CD4-positive, CD25-positive, alpha-beta regulatory T cell (primary cell): ENCODE measurements at regions not wholly inside any gene's neighbourhood (a gene's known extent, or its start where the extent isn't known, plus 50 kb on each side); places are given as distances from the start of the nearest gene placed in this dataset.

ENCODE experiments used
- ATAC-seq, 2 donors: fragments of 150-1000 bp; cut with Tn5 transposase; one replicate each; pipeline ENCODE4 v1.10.0; 2021; ENCODE audit warnings: low read depth in 2 of 2, moderate number of reproducible peaks in 2 of 2, moderate library complexity in 1 of 2
- DNase-seq, 3 donors: peaks; one replicate each; pipeline versions ENCODE4 v3.0.0 to v3.0.0-alpha.2; 2012 to 2022; ENCODE audit warnings: mixed read lengths in 1 of 3
- H3K27ac ChIP-seq: one replicate; pipeline ENCODE4 v1.7.0; 2013; ENCODE audit warnings: mild to moderate bottlenecking, low read length; ENCODE audit not compliant: insufficient read depth, poor library complexity, severe bottlenecking
- H3K27me3 ChIP-seq: one replicate; pipeline ENCODE4 v1.7.0; 2013; ENCODE audit warnings: low read length; ENCODE audit not compliant: control insufficient read depth, insufficient read depth
- H3K36me3 ChIP-seq: one replicate; pipeline ENCODE4 v1.7.0; 2013; ENCODE audit warnings: mild to moderate bottlenecking, low read length, moderate library complexity; ENCODE audit not compliant: control insufficient read depth, insufficient read depth
- H3K4me1 ChIP-seq: 2 replicates; pipeline ENCODE4 v1.7.0; 2013; ENCODE audit warnings: mild to moderate bottlenecking, low read length; ENCODE audit not compliant: insufficient read depth, control insufficient read depth, poor library complexity, severe bottlenecking
- H3K4me3 ChIP-seq: one replicate; pipeline ENCODE4 v1.7.0; 2013; ENCODE audit warnings: low read depth, mild to moderate bottlenecking, low read length, moderate library complexity
- H3K9me3 ChIP-seq, 2 experiments: 1 replicate in 1 of 2; 2 replicates in 1 of 2; pipeline ENCODE4 v1.7.0; 2013; ENCODE audit warnings: low read length in 2 of 2, mild to moderate bottlenecking in 1 of 2, moderate library complexity in 1 of 2; ENCODE audit not compliant: control insufficient read depth in 2 of 2
- H3K27ac Mint-ChIP-seq, 3 donors: one replicate each; pipeline ENCODE4 v1.8.0; 2020 to 2022; ENCODE audit warnings: mild to moderate bottlenecking in 3 of 3, mixed read lengths in 3 of 3, moderate library complexity in 2 of 3
- H3K27me3 Mint-ChIP-seq: one replicate; pipeline ENCODE4 v1.8.0; 2022; ENCODE audit warnings: mild to moderate bottlenecking, mixed read lengths
- H3K36me3 Mint-ChIP-seq: one replicate; pipeline ENCODE4 v1.8.0; 2020; ENCODE audit warnings: mixed read lengths
- H3K4me1 Mint-ChIP-seq, 4 donors: one replicate each; pipeline ENCODE4 v1.8.0; 2020 to 2022; ENCODE audit warnings: mixed read lengths in 4 of 4, mild to moderate bottlenecking in 1 of 4
- H3K4me3 Mint-ChIP-seq, 4 donors: one replicate each; pipeline ENCODE4 v1.8.0; 2020 to 2022; ENCODE audit warnings: mild to moderate bottlenecking in 4 of 4, mixed read lengths in 4 of 4, moderate library complexity in 3 of 4
- H3K9me3 Mint-ChIP-seq, 7 donors: one replicate each; pipeline ENCODE4 v1.8.0; 2020 to 2022; ENCODE audit warnings: mixed read lengths in 7 of 7, mild to moderate bottlenecking in 3 of 7, moderate library complexity in 2 of 7

GRCh38 chr14:97336816-97337215 lies 539.6 kb downstream of the VRK1 start:
- peaks cover 2 to 16% (median 8%) of the 10 kb centered on the region in 7 donors for H3K9me3 Mint-ChIP-seq
- Histone ChIP-seq H3K4me3 (no peak overlapping the region), H3K4me1 (peaks cover 2% of the 10 kb centered on the region), H3K27ac (no peak overlapping the region), H3K36me3 (no peaks in the 10 kb centered on the region), H3K9me3 (peaks cover 0 to 3% of the 10 kb centered on the region in 2 experiments), H3K27me3 (peaks cover 12% of the 10 kb centered on the region)
- H3K36me3 Mint-ChIP-seq, result no peaks in the 10 kb centered on the region
- H3K4me1 Mint-ChIP-seq, result peaks cover 0 to 14% (median 2%) of the 10 kb centered on the region in 4 donors
- no peak for ATAC-seq
- no peak for DNase-seq
- H3K27ac Mint-ChIP-seq, result no peak overlapping the region
- peaks cover 10% of the 10 kb centered on the region for H3K27me3 Mint-ChIP-seq
- no peak overlapping the region for H3K4me3 Mint-ChIP-seq

GRCh38 chr14:97337267-97337666 lies 540.1 kb downstream of the VRK1 start:
- Mint-ChIP-seq H3K4me1 (peaks cover 0 to 11% (median 2%) of the 10 kb centered on the region in 4 donors), H3K9me3 (peaks cover 2 to 16% (median 8%) of the 10 kb centered on the region in 7 donors), H3K4me3 (no peak overlapping the region), H3K36me3 (no peaks in the 10 kb centered on the region), H3K27ac (no peak overlapping the region), H3K27me3 (peaks cover 10% of the 10 kb centered on the region)
- Histone ChIP-seq H3K9me3 (peaks cover 0 to 3% of the 10 kb centered on the region in 2 experiments), H3K4me3 (no peak overlapping the region), H3K27me3 (peaks cover 12% of the 10 kb centered on the region), H3K4me1 (no peaks in the 10 kb centered on the region), H3K27ac (no peak overlapping the region), H3K36me3 (no peaks in the 10 kb centered on the region)
- DNase-seq (no peak), ATAC-seq (no peak)

DNA sequence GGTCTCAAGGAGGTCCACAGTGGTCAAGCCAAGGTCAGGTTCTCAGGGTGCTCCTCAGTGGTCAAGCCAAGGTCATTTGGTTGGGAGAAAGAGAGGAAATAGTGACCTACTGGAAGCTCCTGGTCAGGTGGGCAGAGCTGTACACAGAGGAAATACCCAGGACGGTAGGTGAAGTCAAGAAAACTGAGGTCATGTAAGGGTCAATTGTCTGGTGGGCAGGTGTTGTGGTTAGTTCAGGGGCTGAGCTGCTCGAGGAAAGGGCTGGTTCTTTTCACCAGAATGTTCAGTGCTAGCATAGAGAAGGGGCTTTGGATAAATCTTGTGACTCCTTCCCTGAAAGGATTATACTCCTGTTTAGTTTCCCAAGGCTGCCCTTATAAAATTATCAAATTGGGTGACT lies 540.5 kb downstream of the VRK1 start:
- ATAC-seq (no peak), DNase-seq (no peak)
- H3K4me3 ChIP-seq, result no peak overlapping the region
- no peaks in the 10 kb centered on the region for H3K4me1 ChIP-seq
- H3K27ac ChIP-seq, result no peak overlapping the region
- no peaks in the 10 kb centered on the region for H3K36me3 ChIP-seq
- peaks cover 0 to 8% (median under 1%) of the 10 kb centered on the region in 4 donors for H3K4me1 Mint-ChIP-seq
- H3K4me3 Mint-ChIP-seq, result no peak overlapping the region
- peaks cover 10% of the 10 kb centered on the region for H3K27me3 Mint-ChIP-seq
- peaks cover 12% of the 10 kb centered on the region for H3K27me3 ChIP-seq
- no peak overlapping the region for H3K27ac Mint-ChIP-seq
- H3K36me3 Mint-ChIP-seq, result no peaks in the 10 kb centered on the region
- H3K9me3 ChIP-seq, result peaks cover 0 to 3% of the 10 kb centered on the region in 2 experiments
- peaks cover 2 to 16% (median 8%) of the 10 kb centered on the region in 7 donors for H3K9me3 Mint-ChIP-seq

DNA sequence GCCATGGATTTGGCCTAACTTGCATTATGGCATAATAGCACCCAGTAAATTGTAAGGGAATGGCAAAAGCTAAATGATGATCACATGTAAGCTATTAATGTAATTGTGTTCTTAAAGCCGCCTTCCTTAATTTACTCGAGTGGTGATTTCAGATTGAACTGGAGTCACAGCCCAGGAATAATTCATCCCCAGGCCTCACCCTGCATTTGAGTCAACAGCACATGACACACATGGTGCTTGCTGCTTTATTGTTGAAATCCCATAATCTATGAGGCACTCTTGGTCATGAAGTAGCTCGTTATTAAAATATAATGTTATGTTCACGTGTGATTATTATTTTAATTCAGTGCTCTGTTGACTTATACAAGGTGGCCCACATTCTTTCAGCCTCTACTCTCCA lies 547.5 kb downstream of the VRK1 start:
- H3K4me1 ChIP-seq, result no peaks in the 10 kb centered on the region
- no peak overlapping the region for H3K4me3 Mint-ChIP-seq
- H3K27ac Mint-ChIP-seq, result no peak overlapping the region
- peaks cover under 1 to 11% (median 4%) of the 10 kb centered on the region in 7 donors for H3K9me3 Mint-ChIP-seq
- peaks cover 21% of the 10 kb centered on the region for H3K27me3 Mint-ChIP-seq
- no peak for ATAC-seq
- H3K27ac ChIP-seq, result no peak overlapping the region
- H3K9me3 ChIP-seq, result peaks cover 0 to 2% of the 10 kb centered on the region in 2 experiments
- no peaks in the 10 kb centered on the region for H3K36me3 Mint-ChIP-seq
- H3K36me3 ChIP-seq, result no peaks in the 10 kb centered on the region
- no peak for DNase-seq
- H3K27me3 ChIP-seq, result peaks cover 4% of the 10 kb centered on the region
- no peaks in the 10 kb centered on the region for H3K4me1 Mint-ChIP-seq
- no peak overlapping the region for H3K4me3 ChIP-seq

GRCh38 chr14:97346675-97347074 lies 549.5 kb downstream of the VRK1 start:
- H3K4me3 Mint-ChIP-seq, result no peak overlapping the region
- H3K4me1 Mint-ChIP-seq, result peaks cover 0 to 5% (median 2%) of the 10 kb centered on the region in 4 donors
- ATAC-seq, result no peak

GRCh38 chr14:97349463-97349862 lies 552.3 kb downstream of the VRK1 start:
- DNase-seq (no peak), ATAC-seq (no peak)
- H3K4me1 ChIP-seq, result no peaks in the 10 kb centered on the region
- no peaks in the 10 kb centered on the region for H3K36me3 Mint-ChIP-seq
- peaks cover 0 to 5% (median 2%) of the 10 kb centered on the region in 4 donors for H3K4me1 Mint-ChIP-seq
- H3K27me3 Mint-ChIP-seq, result peaks cover 13% of the 10 kb centered on the region
- H3K4me3 ChIP-seq, result no peak overlapping the region
- no peaks in the 10 kb centered on the region for H3K9me3 ChIP-seq
- peaks cover 0 to 2% (median 0%) of the 10 kb centered on the region in 7 donors for H3K9me3 Mint-ChIP-seq
- no peaks in the 10 kb centered on the region for H3K27me3 ChIP-seq
- no peak overlapping the region for H3K27ac ChIP-seq
- H3K4me3 Mint-ChIP-seq, result no peak overlapping the region
- no peaks in the 10 kb centered on the region for H3K36me3 ChIP-seq
- H3K27ac Mint-ChIP-seq, result no peak overlapping the region

More at GRCh38 chr14:97346675-97347074, 549.5 kb downstream of the VRK1 start:
- Histone ChIP-seq H3K36me3 (no peaks in the 10 kb centered on the region), H3K27ac (no peak overlapping the region), H3K4me1 (no peaks in the 10 kb centered on the region), H3K27me3 (no peaks in the 10 kb centered on the region), H3K4me3 (no peak overlapping the region), H3K9me3 (no peaks in the 10 kb centered on the region)
- Mint-ChIP-seq H3K27ac (no peak overlapping the region), H3K9me3 (peaks cover 0 to 5% (median 0%) of the 10 kb centered on the region in 7 donors), H3K27me3 (peaks cover 13% of the 10 kb centered on the region), H3K36me3 (no peaks in the 10 kb centered on the region)
- DNase-seq, result no peak

GRCh38 chr14:97349946-97350345 lies 552.8 kb downstream of the VRK1 start:
- H3K36me3 ChIP-seq, result no peaks in the 10 kb centered on the region
- H3K9me3 ChIP-seq, result no peaks in the 10 kb centered on the region
- H3K27me3 ChIP-seq, result no peaks in the 10 kb centered on the region
- Mint-ChIP-seq H3K9me3 (peaks cover 0 to 4% (median 0%) of the 10 kb centered on the region in 7 donors), H3K27ac (no peak overlapping the region), H3K4me1 (peaks cover 0 to 9% (median 2%) of the 10 kb centered on the region in 4 donors), H3K27me3 (peaks cover 13% of the 10 kb centered on the region), H3K36me3 (no peaks in the 10 kb centered on the region), H3K4me3 (no peak overlapping the region)
- no peak overlapping the region for H3K27ac ChIP-seq
- no peak for DNase-seq
- no peak overlapping the region for H3K4me3 ChIP-seq
- ATAC-seq, result no peak
- no peaks in the 10 kb centered on the region for H3K4me1 ChIP-seq

GRCh38 chr14:97350415-97350814 lies 553.2 kb downstream of the VRK1 start:
- DNase-seq, result no peak
- no peaks in the 10 kb centered on the region for H3K27me3 ChIP-seq
- no peak for ATAC-seq
- no peak overlapping the region for H3K27ac ChIP-seq
- peaks cover 0 to 4% (median 0%) of the 10 kb centered on the region in 7 donors for H3K9me3 Mint-ChIP-seq
- H3K36me3 Mint-ChIP-seq, result no peaks in the 10 kb centered on the region
- peaks cover 13% of the 10 kb centered on the region for H3K27me3 Mint-ChIP-seq
- H3K36me3 ChIP-seq, result no peaks in the 10 kb centered on the region
- no peaks in the 10 kb centered on the region for H3K9me3 ChIP-seq
- no peak overlapping the region for H3K27ac Mint-ChIP-seq
- no peak overlapping the region for H3K4me3 ChIP-seq
- H3K4me1 Mint-ChIP-seq, result peaks cover 0 to 10% (median 2%) of the 10 kb centered on the region in 4 donors
- H3K4me1 ChIP-seq, result no peaks in the 10 kb centered on the region
- H3K4me3 Mint-ChIP-seq, result no peak overlapping the region
